Liver (tissue), 8 donors: ENCODE measurements at regions not wholly inside any gene's neighbourhood (a gene's known extent, or its start where the extent isn't known, plus 50 kb on each side); places are given as distances from the start of the nearest gene placed in this dataset.

Experiments
- DNase-seq: peaks from one replicate; pipeline ENCODE4 v3.0.0-alpha.2; 2017; ENCODE audit warnings: low spot score
- H3K27ac ChIP-seq, 2 donors: one replicate each; pipeline ENCODE4 v1.7.0; 2013; ENCODE audit warnings: inconsistent platforms in 2 of 2, low read length in 2 of 2, control low read depth in 1 of 2, low read depth in 1 of 2, mild to moderate bottlenecking in 1 of 2
- H3K27me3 ChIP-seq, 4 donors: one replicate each; pipeline versions ENCODE4 v1.6.1 to v1.7.0; 2013; ENCODE audit warnings: low read length in 3 of 4, inconsistent platforms in 1 of 4, mild to moderate bottlenecking in 1 of 4, moderate library complexity in 1 of 4; ENCODE audit not compliant: control insufficient read depth in 4 of 4, insufficient read depth in 4 of 4
- H3K36me3 ChIP-seq, 4 donors: one replicate each; pipeline versions ENCODE4 v1.6.1 to v1.7.0; 2013; ENCODE audit warnings: low read length in 3 of 4, mild to moderate bottlenecking in 3 of 4, low read depth in 1 of 4, moderate library complexity in 1 of 4; ENCODE audit not compliant: control insufficient read depth in 4 of 4, insufficient read depth in 3 of 4
- H3K4me1 ChIP-seq, 4 donors: one replicate each; pipeline versions ENCODE4 v1.6.1 to v1.7.0; 2013; ENCODE audit warnings: low read length in 3 of 4, mild to moderate bottlenecking in 3 of 4, moderate library complexity in 1 of 4; ENCODE audit not compliant: control insufficient read depth in 4 of 4, insufficient read depth in 4 of 4
- H3K4me3 ChIP-seq, 3 donors: one replicate each; pipeline versions ENCODE4 v1.6.1 to v1.7.0; 2013; ENCODE audit warnings: low read length in 3 of 3, control low read depth in 1 of 3, low read depth in 1 of 3, mild to moderate bottlenecking in 1 of 3
- H3K9ac ChIP-seq, 2 donors: one replicate each; pipeline ENCODE4 v1.7.0; 2013; ENCODE audit warnings: low read length in 2 of 2, mild to moderate bottlenecking in 2 of 2, moderate library complexity in 2 of 2, control low read depth in 1 of 2, low read depth in 1 of 2
- H3K9me3 ChIP-seq, 4 donors: one replicate each; pipeline versions ENCODE4 v1.6.1 to v1.7.0; 2013; ENCODE audit warnings: low read length in 3 of 4; ENCODE audit not compliant: control insufficient read depth in 4 of 4
- ATF3 ChIP-seq: IDR thresholded peaks from 2 replicates; pipeline ENCODE4 v1.6.1; 2016; ENCODE audit warnings: antibody characterized with exemption
- CTCF ChIP-seq: fragments of 150-350 bp; IDR thresholded peaks from 2 replicates; pipeline ENCODE4 v1.5.1; 2017; ENCODE audit warnings: improper control_type of control experiment, low read depth, low read length; ENCODE audit not compliant: missing input control
- EGR1 ChIP-seq, 2 donors: IDR thresholded peaks; 2 replicates each; pipeline ENCODE4 v1.6.1; 2016 to 2018; ENCODE audit warnings: antibody characterized with exemption in 2 of 2, low read depth in 2 of 2
- FOXA1 ChIP-seq: IDR thresholded peaks from 2 replicates; pipeline ENCODE4 v1.6.1; 2016; ENCODE audit warnings: antibody characterized with exemption
- FOXA2 ChIP-seq: IDR thresholded peaks from 2 replicates; pipeline ENCODE4 v1.6.1; 2016; ENCODE audit warnings: antibody characterized with exemption
- GABPA ChIP-seq, 2 donors: IDR thresholded peaks in 1 of 2; conservative IDR thresholded peaks in 1 of 2; 2 replicates each; pipeline ENCODE4 v1.6.1; 2016; ENCODE audit warnings: antibody characterized with exemption in 2 of 2, mild to moderate bottlenecking in 1 of 2, moderate library complexity in 1 of 2
- HNF4A ChIP-seq, 2 donors: conservative IDR thresholded peaks; 2 replicates each; pipeline ENCODE4 v1.6.1; 2016; ENCODE audit warnings: antibody characterized with exemption in 2 of 2, mild to moderate bottlenecking in 2 of 2
- HNF4G ChIP-seq: IDR thresholded peaks from 2 replicates; pipeline ENCODE4 v1.6.1; 2016; ENCODE audit warnings: antibody characterized with exemption
- JUND ChIP-seq, 2 donors: IDR thresholded peaks; 2 replicates each; pipeline ENCODE4 v1.6.1; 2016; ENCODE audit warnings: antibody characterized with exemption in 2 of 2
- MAX ChIP-seq: IDR thresholded peaks from 2 replicates; pipeline ENCODE4 v1.6.1; 2016; ENCODE audit warnings: antibody characterized with exemption
- NR2F2 ChIP-seq: IDR thresholded peaks from 2 replicates; pipeline ENCODE4 v1.6.1; 2016; ENCODE audit warnings: antibody characterized with exemption
- RAD21 ChIP-seq, 2 donors: IDR thresholded peaks; 2 replicates each; pipeline ENCODE4 v1.6.1; 2016; ENCODE audit warnings: antibody characterized with exemption in 2 of 2, mild to moderate bottlenecking in 2 of 2
- REST ChIP-seq: IDR thresholded peaks from 2 replicates; pipeline ENCODE4 v1.6.1; 2016; ENCODE audit warnings: antibody characterized with exemption, mild to moderate bottlenecking
- RXRA ChIP-seq, 2 donors: IDR thresholded peaks; 2 replicates each; pipeline ENCODE4 v1.6.1; 2017 to 2018; ENCODE audit warnings: antibody characterized with exemption in 2 of 2, mild to moderate bottlenecking in 1 of 2
- SP1 ChIP-seq: IDR thresholded peaks from 2 replicates; pipeline ENCODE4 v1.6.1; 2018; ENCODE audit warnings: antibody characterized with exemption, mild to moderate bottlenecking
- TAF1 ChIP-seq: conservative IDR thresholded peaks from 2 replicates; pipeline ENCODE4 v1.6.1; 2016; ENCODE audit warnings: antibody characterized with exemption, mild to moderate bottlenecking
- YY1 ChIP-seq: IDR thresholded peaks from 2 replicates; pipeline ENCODE4 v1.6.1; 2016; ENCODE audit warnings: antibody characterized with exemption, mild to moderate bottlenecking
- ZBTB33 ChIP-seq: IDR thresholded peaks from 2 replicates; pipeline ENCODE4 v1.6.1; 2016; ENCODE audit warnings: antibody characterized with exemption
- WGBS: extraction: QIAGEN DNeasy Blood & Tissue Kit; methylation state at CpG from one replicate; pipeline ENCODE4 v1.1.7; 2013; 5-methylcytosine and 5-hydroxymethylcytosine counted together
- donor health status: healthy.
- donor health status: healthy.
- donor health status: healthy.
- donor health status: healthy.
- donor health status: healthy.

GRCh38 chr11:38968951-38969350 lies 2370.9 kb upstream of the RAG2 start:
- no peaks in the 10 kb centered on the region for H3K4me1 ChIP-seq
- no peak overlapping the region for H3K27ac ChIP-seq
- H3K9ac ChIP-seq, result no peak overlapping the region
- DNase-seq, result no peak
- no peaks in the 10 kb centered on the region for H3K9me3 ChIP-seq
- H3K27me3 ChIP-seq, result peaks cover 0 to 3% (median 0%) of the 10 kb centered on the region in 4 donors
- no peaks in the 10 kb centered on the region for H3K36me3 ChIP-seq
- TF ChIP-seq RXRA (IDR thresholded peaks at IDR 0.05) (no peak), RAD21 (IDR thresholded peaks at IDR 0.05) (no peak), FOXA2 (no peak)
- no peak overlapping the region for H3K4me3 ChIP-seq
- WGBS, result 0% methylated on average over 1 of the region's 1 CpG

- TF ChIP-seq HNF4A (conservative IDR thresholded peaks at IDR 0.05), result no peak
- TF ChIP-seq MAX, result no peak
- TF ChIP-seq RXRA (IDR thresholded peaks at IDR 0.05), result no peak
- TF ChIP-seq YY1, result no peak
- TF ChIP-seq FOXA1, result no peak
- TF ChIP-seq FOXA2, result no peak
- no peak for TF ChIP-seq TAF1
- no peak for TF ChIP-seq ATF3
- no peak for TF ChIP-seq ZBTB33
- TF ChIP-seq GABPA (IDR thresholded peaks at IDR 0.05 in 1 of 2, conservative IDR thresholded peaks at IDR 0.05 in 1 of 2), result no peak
- no peak for TF ChIP-seq CTCF
- TF ChIP-seq SP1, result no peak
- no peak for TF ChIP-seq HNF4G
- TF ChIP-seq JUND (IDR thresholded peaks at IDR 0.05), result no peak
- TF ChIP-seq REST, result no peak
- no peak for TF ChIP-seq NR2F2
- TF ChIP-seq EGR1 (IDR thresholded peaks at IDR 0.05; ENCODE audit: low read depth in 2 of 2), result no peak
These were observed 2354.7 kb upstream of the RAG2 start for GRCh38 chr11:38952698-38953097.

More at GRCh38 chr11:38952698-38953097, 2354.7 kb upstream of the RAG2 start:
- 63% methylated on average over 4 of the region's 4 CpGs for WGBS
- no peaks in the 10 kb centered on the region for H3K4me1 ChIP-seq
- H3K9ac ChIP-seq, result no peak overlapping the region
- no peak overlapping the region for H3K4me3 ChIP-seq
- DNase-seq, result no peak
- no peaks in the 10 kb centered on the region for H3K9me3 ChIP-seq
- no peaks in the 10 kb centered on the region for H3K27me3 ChIP-seq
- H3K27ac ChIP-seq, result no peak overlapping the region
- no peaks in the 10 kb centered on the region for H3K36me3 ChIP-seq
